Nephron progenitor cell (in vitro differentiated cells): ENCODE measurements at regions not wholly inside any gene's neighbourhood (a gene's known extent, or its start where the extent isn't known, plus 50 kb on each side); places are given as distances from the start of the nearest gene placed in this dataset.

Experiments
- DNase-seq: peaks from one replicate; pipeline ENCODE4 v3.0.0; 2021
- H3K27ac Mint-ChIP-seq: 2 replicates; pipeline ENCODE4 v1.8.0; 2021; ENCODE audit warnings: mild to moderate bottlenecking, moderate library complexity, mixed read lengths
- H3K27me3 Mint-ChIP-seq: 2 replicates; pipeline ENCODE4 v1.8.0; 2021; ENCODE audit warnings: mild to moderate bottlenecking, low read depth, mixed read lengths; ENCODE audit not compliant: poor library complexity
- H3K36me3 Mint-ChIP-seq: 2 replicates; pipeline ENCODE4 v1.8.0; 2021; ENCODE audit warnings: low read depth, mixed read lengths
- H3K4me1 Mint-ChIP-seq: 2 replicates; pipeline ENCODE4 v1.8.0; 2021; ENCODE audit warnings: mixed read lengths
- H3K4me3 Mint-ChIP-seq: 2 replicates; pipeline ENCODE4 v1.8.0; 2021; ENCODE audit warnings: mild to moderate bottlenecking, moderate library complexity, mixed read lengths
- H3K9me3 Mint-ChIP-seq: 2 replicates; pipeline ENCODE4 v1.8.0; 2021; ENCODE audit warnings: mild to moderate bottlenecking, moderate library complexity, mixed read lengths
- CTCF ChIP-seq: fragments of 200-600 bp; sonication (generic); IDR thresholded peaks from 2 replicates; pipeline ENCODE4 v1.5.0; 2021; ENCODE audit warnings: antibody characterized with exemption

GRCh38 chr5:54889826-54890225 is 95.6 kb downstream of the ESM1 start:
- DNase-seq, result no peak
- H3K27ac Mint-ChIP-seq, result peak overlapping the region; percentile 47
- H3K27me3 Mint-ChIP-seq, result peaks cover 37% of the 10 kb centered on the region
- no peak for TF ChIP-seq CTCF
- peaks cover 14% of the 10 kb centered on the region for H3K4me1 Mint-ChIP-seq
- H3K36me3 Mint-ChIP-seq, result no peaks in the 10 kb centered on the region
- H3K9me3 Mint-ChIP-seq, result peaks cover 10% of the 10 kb centered on the region
- H3K4me3 Mint-ChIP-seq, result no peak overlapping the region

- Mint-ChIP-seq H3K27me3 (peaks cover 52% of the 10 kb centered on the region), H3K36me3 (no peaks in the 10 kb centered on the region), H3K4me3 (no peak overlapping the region), H3K27ac (no peak overlapping the region), H3K9me3 (peaks cover 6% of the 10 kb centered on the region), H3K4me1 (peaks cover 30% of the 10 kb centered on the region)
- no peak for DNase-seq
- no peak for TF ChIP-seq CTCF
These were observed 97.7 kb downstream of the ESM1 start for GRCh38 chr5:54887663-54888062.

- H3K4me1 Mint-ChIP-seq, result peaks cover 30% of the 10 kb centered on the region
- DNase-seq, result no peak
- peaks cover 6% of the 10 kb centered on the region for H3K9me3 Mint-ChIP-seq
- no peak for TF ChIP-seq CTCF
- H3K36me3 Mint-ChIP-seq, result no peaks in the 10 kb centered on the region
- no peak overlapping the region for H3K4me3 Mint-ChIP-seq
- H3K27ac Mint-ChIP-seq, result no peak overlapping the region
- peaks cover 54% of the 10 kb centered on the region for H3K27me3 Mint-ChIP-seq
These were observed 98.5 kb downstream of the ESM1 start for GRCh38 chr5:54886866-54887265.

- Mint-ChIP-seq H3K9me3 (peaks cover 6% of the 10 kb centered on the region), H3K4me1 (peaks cover 30% of the 10 kb centered on the region), H3K27ac (no peak overlapping the region), H3K36me3 (no peaks in the 10 kb centered on the region), H3K27me3 (peaks cover 55% of the 10 kb centered on the region), H3K4me3 (no peak overlapping the region)
- DNase-seq, result no peak
- TF ChIP-seq CTCF, result no peak
These were observed 99.8 kb downstream of the ESM1 start for GRCh38 chr5:54885636-54886035.

- Mint-ChIP-seq H3K4me1 (peaks cover 15% of the 10 kb centered on the region), H3K4me3 (peak overlapping the region; percentile 82), H3K36me3 (no peaks in the 10 kb centered on the region), H3K9me3 (peaks cover 6% of the 10 kb centered on the region), H3K27ac (no peak overlapping the region), H3K27me3 (peaks cover 51% of the 10 kb centered on the region)
- no peak for TF ChIP-seq CTCF
- no peak for DNase-seq
These were observed 101.2 kb downstream of the ESM1 start for GRCh38 chr5:54884195-54884536.

- peaks cover 15% of the 10 kb centered on the region for H3K4me1 Mint-ChIP-seq
- H3K27ac Mint-ChIP-seq, result peak overlapping the region; percentile 6
- H3K27me3 Mint-ChIP-seq, result peaks cover 51% of the 10 kb centered on the region
- H3K36me3 Mint-ChIP-seq, result no peaks in the 10 kb centered on the region
- no peak for TF ChIP-seq CTCF
- H3K4me3 Mint-ChIP-seq, result peak overlapping the region; percentile 90
- H3K9me3 Mint-ChIP-seq, result peaks cover 6% of the 10 kb centered on the region
- peak; percentile 73 for DNase-seq
These were observed 101.8 kb downstream of the ESM1 start for GRCh38 chr5:54883374-54884194.
